Left renal pelvis (tissue), 4 donors: ENCODE measurements at regions not wholly inside any gene's neighbourhood (a gene's known extent, or its start where the extent isn't known, plus 50 kb on each side); places are given as distances from the start of the nearest gene placed in this dataset.

Source experiments
- DNase-seq, 4 donors: peaks; one replicate each; pipeline ENCODE4 v3.0.0-alpha.2; 2013; ENCODE audit warnings: low read depth in 4 of 4, low spot score in 3 of 4

- no peak for DNase-seq
Measured at GRCh38 chr3:24899901-24900603, 405.4 kb upstream of the THRB start.

- DNase-seq: no peak
Measured at GRCh38 chr3:24905266-24905665, 410.6 kb upstream of the THRB start.

DNA sequence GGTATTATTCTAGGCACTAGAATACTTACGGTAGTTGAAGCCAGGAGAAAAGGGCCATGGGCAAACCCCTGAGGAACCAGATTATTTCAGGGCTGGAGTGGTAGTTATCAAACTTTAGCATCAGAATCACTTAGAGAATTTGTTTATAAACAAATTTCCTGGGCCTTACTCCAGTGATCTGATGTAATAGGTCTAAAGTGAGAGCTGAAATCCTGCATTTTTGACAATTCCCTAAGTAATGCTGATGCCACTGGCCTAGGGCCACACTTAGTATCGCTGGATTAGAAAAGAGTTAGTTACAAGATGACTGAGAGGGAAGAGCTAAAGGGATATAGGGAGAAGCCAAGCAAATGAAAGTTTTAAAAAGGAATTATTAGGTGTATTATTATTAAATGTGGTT, 412.5 kb upstream of the THRB start:
- DNase-seq: no peak

DNA sequence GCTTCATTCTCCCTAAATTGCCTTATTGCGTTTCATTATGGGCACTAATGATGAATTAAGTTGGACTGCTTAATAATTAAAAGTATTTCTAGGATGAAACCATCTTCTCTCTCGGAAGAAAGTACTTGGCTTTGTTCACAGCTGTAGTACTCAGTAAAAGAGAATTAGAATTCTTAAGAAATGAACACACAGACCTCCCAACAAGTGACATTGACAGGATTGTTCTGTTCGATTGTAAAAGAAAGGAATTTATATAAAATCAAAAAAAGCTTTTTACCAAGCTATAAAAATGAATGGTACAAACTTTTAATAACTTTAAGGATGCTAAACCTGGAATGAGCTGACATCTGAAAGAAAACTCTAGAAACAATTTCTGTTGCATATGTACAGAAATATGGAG, 416.4 kb upstream of the THRB start:
- DNase-seq: no peak

- DNase-seq: no peak
Measured at GRCh38 chr3:24915639-24916038, 421.0 kb upstream of the THRB start.

DNA sequence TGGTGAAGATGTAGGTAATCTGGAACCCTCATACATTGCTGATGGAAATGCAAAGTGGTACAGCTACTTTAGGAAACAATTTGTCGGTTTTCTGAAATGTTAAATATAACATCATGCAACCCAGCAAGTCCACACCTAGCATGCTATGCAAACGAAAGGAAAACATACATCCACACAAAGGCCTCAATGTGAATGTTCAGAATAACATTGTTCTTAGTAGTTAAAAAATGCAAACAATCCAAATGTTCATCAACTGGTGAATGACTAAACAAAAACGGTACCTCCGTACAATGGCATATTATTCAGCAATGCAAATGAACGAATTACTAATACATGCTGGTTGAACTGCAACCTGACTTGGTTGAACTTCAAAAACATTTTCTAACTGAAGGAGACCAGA, 423.3 kb upstream of the THRB start:
- DNase-seq: no peak

DNA sequence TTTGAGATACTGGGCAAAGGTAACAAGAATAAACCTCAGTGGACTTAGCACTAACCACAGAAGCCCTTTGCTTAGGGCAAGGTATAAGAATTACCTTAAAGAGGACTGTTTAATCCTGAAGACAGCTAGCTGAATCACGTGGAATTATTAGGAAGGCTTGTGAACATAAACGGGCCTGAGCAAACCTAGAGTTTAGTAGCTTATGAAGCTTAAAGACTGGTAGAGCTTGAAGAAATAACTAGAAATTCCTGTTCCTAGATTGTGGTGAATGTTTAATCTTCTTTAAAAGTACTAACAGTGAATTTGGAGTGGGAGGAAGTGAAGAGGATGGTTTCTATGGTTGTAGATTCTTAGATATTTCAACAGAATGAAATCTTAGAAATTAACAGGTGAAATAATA, 428.9 kb upstream of the THRB start:
- DNase-seq: peak in 2 of 4 donors; percentile 27 to 31

DNA sequence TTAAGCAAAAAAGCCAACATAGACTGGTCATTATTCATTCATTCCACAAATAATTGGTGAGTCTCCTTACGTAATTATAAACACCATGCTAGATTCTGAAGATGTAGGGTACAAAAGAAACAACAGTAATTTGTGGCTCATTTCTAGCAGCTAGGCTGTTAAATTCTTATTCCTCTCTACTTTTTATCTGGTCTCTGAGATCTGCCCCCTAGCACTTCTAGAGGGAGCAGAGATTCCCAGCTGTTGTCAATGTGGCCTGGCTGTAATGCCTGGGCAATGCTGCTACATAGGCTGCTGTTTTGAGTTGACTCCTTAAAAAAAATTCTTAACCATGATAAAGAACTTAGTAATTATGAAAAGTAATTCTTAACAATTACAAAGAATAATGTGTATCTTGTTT, 434.9 kb upstream of the THRB start:
- no peak for DNase-seq

DNA sequence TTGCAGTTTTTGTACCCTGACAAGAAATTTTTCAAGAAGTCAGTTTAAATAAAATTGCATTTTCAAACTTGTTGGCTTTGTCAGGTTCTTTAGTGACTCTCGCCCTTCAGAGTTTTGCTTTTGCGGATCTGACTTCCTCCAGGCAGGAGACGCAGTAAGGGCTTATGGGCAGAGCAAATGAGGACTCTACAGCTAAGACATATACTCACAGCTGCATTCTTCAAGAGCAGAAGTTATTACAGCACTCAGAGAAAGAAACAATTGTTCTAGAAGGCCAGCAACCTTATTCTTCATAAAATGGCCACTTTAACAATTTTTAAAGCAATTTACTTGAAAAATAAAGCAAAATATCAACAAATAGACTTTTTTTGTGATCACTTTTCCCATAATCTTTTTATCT, 438.8 kb upstream of the THRB start:
- no peak for DNase-seq

DNA sequence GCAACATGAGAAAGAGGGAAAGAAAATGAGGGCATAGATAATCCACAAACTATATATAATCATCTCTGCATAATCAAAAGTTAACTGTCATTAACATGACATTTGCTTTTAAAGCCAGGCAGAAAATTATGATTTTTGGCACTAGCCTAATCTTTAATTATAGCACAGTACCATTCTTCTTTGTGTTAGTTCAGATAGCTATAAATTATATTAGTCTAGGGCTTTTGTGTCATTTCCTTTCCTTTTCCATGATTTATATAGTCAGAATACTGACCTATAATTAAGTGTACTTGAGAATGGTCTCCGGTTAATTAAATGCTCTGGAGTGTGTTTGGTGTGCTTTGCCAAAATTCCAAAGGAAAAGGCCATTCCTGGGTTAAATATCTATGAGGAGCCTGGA, 441.9 kb upstream of the THRB start:
- DNase-seq: no peak

- no peak for DNase-seq
Measured at GRCh38 chr3:24937228-24937627, 442.6 kb upstream of the THRB start.

DNA sequence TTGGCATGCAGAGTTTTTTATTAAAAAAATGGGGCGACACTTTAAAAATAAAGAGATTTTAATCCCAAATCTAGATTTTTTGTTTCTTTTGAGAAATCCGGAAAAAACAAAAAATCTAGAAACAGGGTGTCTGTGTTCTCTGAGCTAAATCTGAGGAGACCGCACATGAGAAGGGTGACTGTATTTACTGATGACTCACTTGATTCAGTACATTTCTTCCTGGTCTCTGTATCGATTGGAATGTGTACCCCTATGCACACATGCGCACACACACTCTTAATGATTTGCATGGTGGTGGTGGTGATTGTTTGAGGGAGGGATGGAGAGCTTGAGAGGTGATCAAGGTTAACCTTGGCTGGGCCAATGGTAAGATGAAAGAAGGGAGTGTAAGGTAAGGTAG, 443.1 kb upstream of the THRB start:
- DNase-seq: no peak

GRCh38 chr3:24943961-24944360, 449.3 kb upstream of the THRB start:
- no peak for DNase-seq

- no peak for DNase-seq
Measured at GRCh38 chr3:24944805-24945520, 450.3 kb upstream of the THRB start.

GRCh38 chr3:24945563-24945962, 450.9 kb upstream of the THRB start:
- DNase-seq: no peak

DNA sequence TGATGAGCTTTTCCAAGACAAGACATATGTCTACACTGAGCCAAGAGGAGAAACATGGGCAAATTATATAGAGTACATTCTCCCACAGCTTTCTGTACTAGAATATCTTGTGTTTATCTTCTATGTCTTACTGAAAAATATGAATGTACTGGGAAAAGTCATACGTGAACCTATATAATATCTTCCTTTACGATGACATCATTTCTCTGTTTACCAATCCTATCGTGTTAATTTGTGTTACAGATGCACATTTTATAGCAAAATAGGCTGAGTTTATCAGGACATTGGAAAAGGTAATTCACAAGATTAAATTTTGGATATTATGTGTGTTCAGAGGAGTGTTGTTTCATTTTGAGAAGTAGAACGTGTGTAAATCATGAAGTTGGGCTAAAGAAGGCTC, 452.5 kb upstream of the THRB start:
- no peak for DNase-seq

DNA sequence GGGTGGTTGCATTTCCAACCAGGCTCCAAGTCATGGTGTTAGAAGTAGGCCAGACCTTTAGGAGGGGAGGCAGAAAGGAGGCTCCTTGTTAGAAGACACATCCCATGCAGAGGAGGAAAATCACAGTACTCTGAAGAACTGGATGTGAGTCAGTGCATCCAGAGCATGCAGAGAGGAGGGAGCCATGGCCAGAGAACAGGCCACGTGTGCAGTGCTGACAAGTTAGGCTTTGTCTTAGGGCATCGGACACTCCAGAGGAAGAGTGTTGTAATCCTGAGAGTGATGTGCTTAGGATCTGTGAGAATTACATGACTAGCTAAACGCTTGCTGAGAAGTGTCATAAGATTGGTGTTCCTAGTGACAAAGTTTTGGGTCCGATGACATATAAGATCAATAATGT, 456.5 kb upstream of the THRB start:
- no peak for DNase-seq

- no peak for DNase-seq
Measured at GRCh38 chr3:24952388-24952787, 457.7 kb upstream of the THRB start.

GRCh38 chr3:24953060-24953771, 458.6 kb upstream of the THRB start:
- no peak for DNase-seq

GRCh38 chr3:24956613-24957012, 462.0 kb upstream of the THRB start:
- no peak for DNase-seq

- no peak for DNase-seq
Measured at GRCh38 chr3:24958271-24958670, 463.6 kb upstream of the THRB start.

- no peak for DNase-seq
Measured at GRCh38 chr3:24958910-24959447, 464.3 kb upstream of the THRB start.
